Neural cell (in vitro differentiated cells): ENCODE measurements at regions not wholly inside any gene's neighbourhood (a gene's known extent, or its start where the extent isn't known, plus 50 kb on each side); places are given as distances from the start of the nearest gene placed in this dataset.

Experiments
- CTCF ChIP-seq: fragments of 450-650 bp; IDR thresholded peaks from 2 replicates; pipeline ENCODE4 v1.5.1; 2014; ENCODE audit warnings: antibody characterized with exemption, mild to moderate bottlenecking, moderate library complexity; ENCODE audit not compliant: poor library complexity, severe bottlenecking
- EP300 ChIP-seq: fragments of 450-650 bp; conservative IDR thresholded peaks from 2 replicates; pipeline ENCODE4 v1.6.1; 2014; ENCODE audit warnings: antibody characterized with exemption, mild to moderate bottlenecking, moderate library complexity; ENCODE audit not compliant: poor library complexity, severe bottlenecking
- EZH2 ChIP-seq: fragments of 200-600, 300-800 bp; shearing (Covaris generic), sonication (generic); IDR thresholded peaks from 2 replicates; pipeline ENCODE4 v1.6.1; 2014; ENCODE audit warnings: antibody characterized with exemption, low read length, borderline replicate concordance, mild to moderate bottlenecking; ENCODE audit not compliant: insufficient read depth, poor library complexity, severe bottlenecking
- POLR2AphosphoS5 ChIP-seq: IDR thresholded peaks from 2 replicates; pipeline ENCODE4 v1.6.1; 2012
- RAD21 ChIP-seq: fragments of 450-650 bp; conservative IDR thresholded peaks from 2 replicates; pipeline ENCODE4 v1.6.1; 2014; ENCODE audit warnings: antibody characterized with exemption, mild to moderate bottlenecking, moderate library complexity
- REST ChIP-seq: IDR thresholded peaks from 2 replicates; pipeline ENCODE4 v1.6.1; 2012; ENCODE audit warnings: borderline replicate concordance
- SMC3 ChIP-seq: fragments of 450-650 bp; conservative IDR thresholded peaks from 2 replicates; pipeline ENCODE4 v1.6.1; 2014; ENCODE audit warnings: antibody characterized with exemption, mild to moderate bottlenecking, moderate library complexity; ENCODE audit not compliant: poor library complexity
- TAF1 ChIP-seq: IDR thresholded peaks from 2 replicates; pipeline ENCODE4 v1.6.1; 2012; ENCODE audit warnings: low read depth

DNA sequence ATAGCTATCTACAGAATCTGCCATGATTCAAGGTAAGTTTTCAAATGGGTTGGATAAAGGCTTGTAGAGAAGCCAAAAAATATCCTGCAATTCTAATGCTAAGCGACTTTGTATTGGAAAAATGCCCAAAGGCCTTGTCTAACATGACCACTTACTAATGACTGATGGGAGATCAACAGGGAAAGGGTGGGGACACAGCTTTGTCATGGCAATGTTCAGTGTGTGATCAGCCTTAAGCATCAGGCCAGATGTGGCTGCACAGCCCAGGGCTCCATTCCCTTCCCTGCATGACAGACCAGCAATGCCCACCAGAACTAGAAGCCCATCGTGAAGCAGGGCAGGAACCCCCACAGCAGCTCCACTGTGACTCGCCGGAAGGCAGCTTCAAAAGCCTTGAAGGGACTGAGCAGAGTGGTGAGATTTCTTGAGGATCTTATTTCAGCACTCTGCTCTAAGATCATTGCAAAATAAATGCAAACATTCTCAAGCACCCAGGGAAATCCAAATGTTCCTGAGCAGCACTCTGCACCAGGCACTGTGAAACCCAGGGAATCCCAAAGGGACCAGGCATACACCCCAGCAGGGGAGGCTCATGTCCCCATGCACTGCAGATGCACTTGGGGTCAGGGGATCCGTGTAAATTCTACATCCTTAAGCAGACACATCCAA is 517.9 kb upstream of the SMIM21 start:
- no peak for TF ChIP-seq CTCF
- TF ChIP-seq POLR2AphosphoS5 = no peak
- TF ChIP-seq RAD21 = no peak
- no peak for TF ChIP-seq EP300
- TF ChIP-seq EZH2 = no peak
- no peak for TF ChIP-seq TAF1
- TF ChIP-seq REST = no peak
- no peak for TF ChIP-seq SMC3
